ENCODE measurements at regions not wholly inside any gene's neighbourhood (a gene's known extent, or its start where the extent isn't known, plus 50 kb on each side); places are given as distances from the start of the nearest gene placed in this dataset.

GRCh38 chr5:168167338-168167737, 124.1 kb upstream of the WWC1 start:
- TF ChIP-seq CTCF (IDR thresholded peaks at IDR 0.05; ENCODE audit: control extremely low read depth, extremely low read depth, low read depth, missing control alignments): no peak
- CTCF ChIA-PET: no interaction called here
- no peak for DNase-seq (ENCODE audit: extremely low spot score)
- POLR2A ChIA-PET: no interaction called here

- CTCF ChIA-PET: interaction anchor here (0.7 to 1.7 kb wide), 6 partner anchors 9 to 121 kb away, joined by 3 to 6 read pairs (median 3); no protein-coding TSS in a partner anchor
- no peak for DNase-seq (ENCODE audit: extremely low spot score)
- POLR2A ChIA-PET: no interaction called here
- TF ChIP-seq CTCF (IDR thresholded peaks at IDR 0.05; ENCODE audit: control extremely low read depth, extremely low read depth, low read depth, missing control alignments): no peak
These were observed 122.3 kb upstream of the WWC1 start for GRCh38 chr5:168168978-168169698.

GRCh38 chr5:168169791-168170190, 121.7 kb upstream of the WWC1 start:
- TF ChIP-seq CTCF (IDR thresholded peaks at IDR 0.05; ENCODE audit: control extremely low read depth, extremely low read depth, low read depth, missing control alignments): no peak
- CTCF ChIA-PET: interaction anchor here (1.7 kb wide), 1 partner anchor 10 kb away, joined by 6 read pairs; no protein-coding TSS in a partner anchor
- POLR2A ChIA-PET: interaction anchor here (0.6 kb wide), 1 partner anchor 27 kb away, joined by 5 read pairs; no protein-coding TSS in a partner anchor
- no peak for DNase-seq (ENCODE audit: extremely low spot score)

- TF ChIP-seq CTCF (IDR thresholded peaks at IDR 0.05; ENCODE audit: control extremely low read depth, extremely low read depth, low read depth, missing control alignments): no peak
- ChIA-PET POLR2A (no interaction called here), CTCF (interaction anchor here (1.0 kb wide), 2 partner anchors 21 to 48 kb away, joined by 3 to 4 read pairs; no protein-coding TSS in a partner anchor)
- DNase-seq (ENCODE audit: extremely low spot score): no peak
These were observed 119.3 kb upstream of the WWC1 start for GRCh38 chr5:168171901-168172759.

GRCh38 chr5:168172760-168173223, 118.7 kb upstream of the WWC1 start:
- POLR2A ChIA-PET: no interaction called here
- CTCF ChIA-PET: interaction anchor here (1.0 kb wide), 2 partner anchors 20 to 47 kb away, joined by 3 to 4 read pairs; no protein-coding TSS in a partner anchor
- DNase-seq (ENCODE audit: extremely low spot score): no peak
- TF ChIP-seq CTCF (IDR thresholded peaks at IDR 0.05; ENCODE audit: control extremely low read depth, extremely low read depth, low read depth, missing control alignments): no peak

GRCh38 chr5:168174376-168174775, 117.1 kb upstream of the WWC1 start:
- CTCF ChIA-PET: interaction anchor here (1.0 to 1.5 kb wide), 3 partner anchors 10 to 43 kb away, joined by 3 to 5 read pairs (median 4); no protein-coding TSS in a partner anchor
- POLR2A ChIA-PET: no interaction called here
- no peak for TF ChIP-seq CTCF (IDR thresholded peaks at IDR 0.05; ENCODE audit: control extremely low read depth, extremely low read depth, low read depth, missing control alignments)
- DNase-seq (ENCODE audit: extremely low spot score): no peak

Data from GM10248 (cell line).